PC-3 (cell line): ENCODE measurements at regions not wholly inside any gene's neighbourhood (a gene's known extent, or its start where the extent isn't known, plus 50 kb on each side); places are given as distances from the start of the nearest gene placed in this dataset.

Experiments used
- ATAC-seq: fragments of 200-7000 bp; cut with Tn5 transposase; 2 replicates; pipeline ENCODE4 v1.9.1; 2020; ENCODE audit warnings: mild to moderate bottlenecking, moderate library complexity
- BruUV-seq: library from RNA; stranded (reverse); fragments of 400-500 nt; replicated peaks from 2 replicates; lab custom pipeline; 2021; lab: Mats Ljungman, UMichigan
- CTCF ChIA-PET: fragments of 300-600 bp; sonication (Branson Sonifier 250); formaldehyde crosslinking; loops from one replicate; lab custom pipeline; 2022; ENCODE audit warnings: antibody characterized with exemption; lab: Charles Lee
- POLR2A ChIA-PET: fragments of 300-600 bp; sonication (Branson Sonifier 250); formaldehyde crosslinking; loops from one replicate; lab custom pipeline; 2022; ENCODE audit warnings: antibody characterized with exemption; ENCODE audit not compliant: unreplicated experiment; lab: Charles Lee
- DNase-seq: peaks from one replicate; pipeline ENCODE4 v3.0.0-alpha.2; 2015
- H2AFZ ChIP-seq: fragments of 300-600 bp; sonication (generic); 2 replicates; pipeline ENCODE4 v1.6.0; 2016; ENCODE audit warnings: antibody characterized with exemption, low read length
- H3F3A ChIP-seq: fragments of 300-600 bp; sonication (generic); one replicate; pipeline ENCODE4 v1.6.0; 2017; ENCODE audit warnings: antibody characterized with exemption, low read length, control low read depth, mild to moderate bottlenecking; ENCODE audit not compliant: unreplicated experiment
- H3K27ac ChIP-seq: fragments of 300-600 bp; sonication (generic); 2 replicates; pipeline ENCODE4 v1.5.1; 2016; ENCODE audit warnings: mild to moderate bottlenecking, low read length
- H3K27me3 ChIP-seq: fragments of 300-600 bp; sonication (generic); 2 replicates; pipeline ENCODE4 v1.6.1; 2016; ENCODE audit warnings: low read length, mixed read lengths
- H3K36me3 ChIP-seq: fragments of 300-600 bp; sonication (generic); 2 replicates; pipeline ENCODE4 v1.6.1; 2016; ENCODE audit warnings: low read depth, mixed run types, low read length, mixed read lengths
- H3K4me1 ChIP-seq: fragments of 300-600 bp; sonication (generic); 2 replicates; pipeline ENCODE4 v1.5.1; 2016; ENCODE audit warnings: low read length; ENCODE audit not compliant: insufficient read depth
- H3K4me2 ChIP-seq: fragments of 300-600 bp; sonication (generic); 2 replicates; pipeline ENCODE4 v1.6.0; 2016; ENCODE audit warnings: low read length
- H3K4me3 ChIP-seq: fragments of 300-600 bp; sonication (generic); 2 replicates; pipeline ENCODE4 v1.5.1; 2016; ENCODE audit warnings: mild to moderate bottlenecking, low read length, mixed read lengths
- H3K79me2 ChIP-seq: fragments of 300-600 bp; sonication (generic); 2 replicates; pipeline ENCODE4 v1.6.1; 2017; ENCODE audit warnings: low read length, mixed read lengths
- H3K9ac ChIP-seq: fragments of 300-600 bp; sonication (generic); 2 replicates; pipeline ENCODE4 v1.6.0; 2016; ENCODE audit warnings: mild to moderate bottlenecking, low read length
- H3K9me2 ChIP-seq: fragments of 300-600 bp; sonication (generic); replicated peaks from 2 replicates; pipeline ENCODE4 v1.6.1; 2016; ENCODE audit warnings: mixed run types, low read length, mixed read lengths
- H3K9me3 ChIP-seq: fragments of 300-600 bp; sonication (generic); 2 replicates; pipeline ENCODE4 v1.6.1; 2016; ENCODE audit warnings: low read length, mixed read lengths
- H4K20me1 ChIP-seq: fragments of 300-600 bp; sonication (generic); 2 replicates; pipeline ENCODE4 v1.6.1; 2016; ENCODE audit warnings: low read length, mixed read lengths
- CTCF ChIP-seq: fragments of 300-600 bp; sonication (generic); conservative IDR thresholded peaks from 2 replicates; pipeline ENCODE4 v1.5.1; 2017; ENCODE audit warnings: antibody characterized with exemption, low read depth, mild to moderate bottlenecking, low read length
- EZH2 ChIP-seq: fragments of 300-600 bp; sonication (generic); IDR thresholded peaks from one replicate; pipeline ENCODE4 v1.6.1; 2017; ENCODE audit warnings: antibody characterized with exemption, mild to moderate bottlenecking, low read length; ENCODE audit not compliant: unreplicated experiment
- EZH2phosphoT487 ChIP-seq: fragments of 300-600 bp; sonication (generic); IDR thresholded peaks from 2 replicates; pipeline ENCODE4 v1.6.1; 2018; ENCODE audit warnings: mild to moderate bottlenecking, antibody characterized with exemption, low read length, borderline replicate concordance
- intact Hi-C: fragments of 100-400 bp; cut with micrococcal nuclease; formaldehyde crosslinking; loops from 2 replicates; pipeline ENCODE4 v1.9.0; 2023

DNA sequence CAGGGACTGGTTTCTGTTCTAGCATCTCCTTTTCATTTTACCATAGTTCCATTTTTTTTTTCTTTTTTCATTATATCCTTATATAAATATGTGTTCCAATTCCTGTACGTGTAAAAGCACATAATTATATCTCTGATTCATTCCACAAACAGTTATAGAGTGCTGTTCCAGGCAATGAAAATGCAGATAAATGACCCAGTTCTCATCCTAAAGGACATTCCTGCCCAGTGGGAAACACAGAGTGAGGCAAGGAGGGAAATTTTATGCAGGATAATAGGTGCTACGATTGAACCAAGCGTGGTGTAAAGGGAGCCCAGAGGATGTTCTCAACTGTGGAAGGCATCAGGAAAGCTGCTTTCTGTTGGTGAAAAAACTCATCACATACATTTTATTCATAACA lies 408.1 kb downstream of the GATA3 start:
- no peaks in the 10 kb centered on the region for H4K20me1 ChIP-seq
- no peaks in the 10 kb centered on the region for H3K27me3 ChIP-seq
- no peak overlapping the region for H3K9ac ChIP-seq
- H3K79me2 ChIP-seq = no peaks in the 10 kb centered on the region
- BruUV-seq = no TSS peak
- ATAC-seq (peak; percentile 37), DNase-seq (no peak)
- no peaks in the 10 kb centered on the region for H3K9me3 ChIP-seq
- H3K4me2 ChIP-seq = peak overlapping the region; percentile 41; the same call in 1 of the 2 replicates
- 0 out of 2 replicates have a peak overlapping the region, but pooled peaks have one; percentile 22 for H2AFZ ChIP-seq
- no peaks in the 10 kb centered on the region for H3K9me2 ChIP-seq
- no peaks in the 10 kb centered on the region; the same call in 1 of the 2 replicates for H3K4me1 ChIP-seq
- intact Hi-C loops = no loop called here
- POLR2A ChIA-PET = no interaction called here
- TF ChIP-seq EZH2 (no peak), EZH2phosphoT487 (no peak), CTCF (no peak)
- CTCF ChIA-PET = no interaction called here
- no peak overlapping the region for H3K27ac ChIP-seq
- no peak overlapping the region for H3K4me3 ChIP-seq
- H3K36me3 ChIP-seq = no peaks in the 10 kb centered on the region
- no peaks in the 10 kb centered on the region for H3F3A ChIP-seq

GRCh38 chr10:8463853-8464252 lies 409.4 kb downstream of the GATA3 start:
- ChIA-PET CTCF (no interaction called here), POLR2A (no interaction called here)
- intact Hi-C loops = no loop called here
- Histone ChIP-seq H3F3A (no peaks in the 10 kb centered on the region), H3K4me1 (no peaks in the 10 kb centered on the region; the same call in 1 of the 2 replicates), H3K4me3 (no peak overlapping the region), H3K27me3 (no peaks in the 10 kb centered on the region), H3K4me2 (no peak overlapping the region), H3K9me3 (no peaks in the 10 kb centered on the region), H3K36me3 (no peaks in the 10 kb centered on the region), H3K9ac (no peak overlapping the region), H4K20me1 (no peaks in the 10 kb centered on the region), H2AFZ (no peak overlapping the region), H3K9me2 (no peaks in the 10 kb centered on the region), H3K27ac (no peak overlapping the region), H3K79me2 (no peaks in the 10 kb centered on the region)
- no TSS peak for BruUV-seq
- TF ChIP-seq EZH2 (no peak), EZH2phosphoT487 (no peak), CTCF (no peak)
- no peak for DNase-seq
- ATAC-seq = no peak

- no peaks in the 10 kb centered on the region for H3K27me3 ChIP-seq
- DNase-seq (no peak), ATAC-seq (no peak)
- H3F3A ChIP-seq = no peaks in the 10 kb centered on the region
- no peaks in the 10 kb centered on the region for H4K20me1 ChIP-seq
- no TSS peak for BruUV-seq
- H3K79me2 ChIP-seq = no peaks in the 10 kb centered on the region
- TF ChIP-seq EZH2 (no peak), EZH2phosphoT487 (no peak), CTCF (no peak)
- intact Hi-C loops = no loop called here
- H3K4me2 ChIP-seq = no peak overlapping the region
- no peaks in the 10 kb centered on the region for H3K4me1 ChIP-seq
- no peak overlapping the region for H3K4me3 ChIP-seq
- ChIA-PET CTCF (interaction anchor here (0.6 to 0.7 kb wide), 2 partner anchors 24 to 419 kb away, joined by 3 to 5 read pairs; no protein-coding TSS in a partner anchor), POLR2A (interaction anchor here (0.6 kb wide), 3 partner anchors 203 to 734 kb away, joined by 4 to 17 read pairs (median 9); no protein-coding TSS in a partner anchor)
- H3K9ac ChIP-seq = no peak overlapping the region
- no peak overlapping the region for H2AFZ ChIP-seq
- no peaks in the 10 kb centered on the region for H3K9me2 ChIP-seq
- H3K9me3 ChIP-seq = no peaks in the 10 kb centered on the region
- no peak overlapping the region for H3K27ac ChIP-seq
- no peaks in the 10 kb centered on the region for H3K36me3 ChIP-seq
Observed at GRCh38 chr10:8468477-8468876, 414.0 kb downstream of the GATA3 start.
